GM12864 (cell line): ENCODE measurements at regions not wholly inside any gene's neighbourhood (a gene's known extent, or its start where the extent isn't known, plus 50 kb on each side); places are given as distances from the start of the nearest gene placed in this dataset.

Experiments
- DNase-seq: peaks from one replicate; pipeline ENCODE4 v3.0.0-alpha.2; 2011; ENCODE audit warnings: low read depth
- H3K4me3 ChIP-seq: 2 replicates; pipeline ENCODE4 v1.5.1; 2011; ENCODE audit warnings: mild to moderate bottlenecking, low read depth, low read length, control low read depth
- CTCF ChIP-seq: IDR thresholded peaks from 2 replicates; pipeline ENCODE4 v1.5.1; 2011; ENCODE audit warnings: low read depth, mild to moderate bottlenecking, moderate library complexity, low read length, control low read depth, inconsistent platforms; ENCODE audit errors: missing control alignments

GRCh38 chr2:122830157-122830556 is 1074.7 kb downstream of the TSN start:
- no peak overlapping the region for H3K4me3 ChIP-seq
- no peak for DNase-seq
- no peak for TF ChIP-seq CTCF

- DNase-seq: no peak
- H3K4me3 ChIP-seq: no peak overlapping the region
- TF ChIP-seq CTCF: no peak
These were observed 1076.2 kb downstream of the TSN start for GRCh38 chr2:122831649-122832048.

- TF ChIP-seq CTCF: no peak
- H3K4me3 ChIP-seq: no peak overlapping the region
- DNase-seq: no peak
These were observed 1088.1 kb downstream of the TSN start for GRCh38 chr2:122843503-122843902.

- DNase-seq: no peak
- no peak overlapping the region for H3K4me3 ChIP-seq
- no peak for TF ChIP-seq CTCF
These were observed 1095.7 kb downstream of the TSN start for GRCh38 chr2:122851161-122851560.

- no peak for TF ChIP-seq CTCF
- no peak overlapping the region for H3K4me3 ChIP-seq
- no peak for DNase-seq
These were observed 1096.6 kb downstream of the TSN start for GRCh38 chr2:122851972-122852531.

- TF ChIP-seq CTCF: no peak
- no peak overlapping the region for H3K4me3 ChIP-seq
- DNase-seq: no peak
These were observed 1101.2 kb downstream of the TSN start for GRCh38 chr2:122856696-122857095.

GRCh38 chr2:122858075-122858702 is 1102.7 kb downstream of the TSN start:
- no peak overlapping the region for H3K4me3 ChIP-seq
- TF ChIP-seq CTCF: no peak
- no peak for DNase-seq
